HG03520 (cell line): ENCODE measurements at regions not wholly inside any gene's neighbourhood (a gene's known extent, or its start where the extent isn't known, plus 50 kb on each side); places are given as distances from the start of the nearest gene placed in this dataset.
"Not testable (repeated sequence)": the region's sequence is repeated elsewhere in the genome, so short reads cannot be mapped to it uniquely, and the experiment has no call there.

Experiments
- ATAC-seq: cut with Tn5 transposase; IDR thresholded peaks from one replicate; pipeline ENCODE4 v1.9.1; 2021; ENCODE audit warnings: mild to moderate bottlenecking, moderate library complexity; ENCODE audit not compliant: unreplicated experiment

- no peak for ATAC-seq
Observed at GRCh38 chrX:8105531-8105930, 65.5 kb downstream of the VCX2 start.

- ATAC-seq = no peak
Observed at GRCh38 chrX:8103655-8104054, 67.4 kb downstream of the VCX2 start.

- ATAC-seq = no peak
Observed at GRCh38 chrX:8091510-8091909, 79.6 kb downstream of the VCX2 start.

GRCh38 chrX:8090906-8091305 is 80.2 kb downstream of the VCX2 start:
- no peak for ATAC-seq

- ATAC-seq = no peak
Observed at GRCh38 chrX:8090482-8090881, 80.6 kb downstream of the VCX2 start.

- no peak for ATAC-seq
Observed at GRCh38 chrX:8089141-8089540, 81.9 kb downstream of the VCX2 start.

- no peak for ATAC-seq
Observed at GRCh38 chrX:8084006-8084405, 87.1 kb downstream of the VCX2 start.

GRCh38 chrX:8083286-8083685 is 87.8 kb downstream of the VCX2 start:
- no peak for ATAC-seq

GRCh38 chrX:8075636-8076035 is 95.4 kb downstream of the VCX2 start:
- ATAC-seq = no peak

GRCh38 chrX:8067754-8068462 is 103.2 kb downstream of the VCX2 start:
- no peak for ATAC-seq

GRCh38 chrX:8052909-8053308 is 118.2 kb downstream of the VCX2 start:
- no peak for ATAC-seq

GRCh38 chrX:8049827-8050226 is 121.2 kb downstream of the VCX2 start:
- no peak for ATAC-seq

GRCh38 chrX:8048466-8048865 is 121.3 kb upstream of the PNPLA4 start:
- no peak for ATAC-seq

GRCh38 chrX:8044947-8045346 is 117.7 kb upstream of the PNPLA4 start:
- ATAC-seq = no peak

- no peak for ATAC-seq
Observed at GRCh38 chrX:8043546-8043945, 116.3 kb upstream of the PNPLA4 start.

GRCh38 chrX:8043121-8043520 is 115.9 kb upstream of the PNPLA4 start:
- no peak for ATAC-seq

GRCh38 chrX:8042304-8042703 is 115.1 kb upstream of the PNPLA4 start:
- ATAC-seq = peak; percentile 65

- not testable (repeated sequence) for ATAC-seq
Observed at GRCh38 chrX:8039711-8040110, 112.5 kb upstream of the PNPLA4 start.

GRCh38 chrX:8037593-8038348 is 110.6 kb upstream of the PNPLA4 start:
- no peak for ATAC-seq

- no peak for ATAC-seq
Observed at GRCh38 chrX:8036914-8037313, 109.7 kb upstream of the PNPLA4 start.

- no peak for ATAC-seq
Observed at GRCh38 chrX:8034058-8034457, 106.8 kb upstream of the PNPLA4 start.

- ATAC-seq = no peak
Observed at GRCh38 chrX:8033175-8033574, 106.0 kb upstream of the PNPLA4 start.
